ENCODE measurements at regions not wholly inside any gene's neighbourhood (a gene's known extent, or its start where the extent isn't known, plus 50 kb on each side); places are given as distances from the start of the nearest gene placed in this dataset.

- no peak for DNase-seq (ENCODE audit: low read depth)
- no peak overlapping the region for H3K4me3 ChIP-seq (ENCODE audit: control insufficient read depth, low read depth, low read length)
- TF ChIP-seq CTCF (IDR thresholded peaks at IDR 0.05; ENCODE audit: control insufficient read depth, insufficient read depth, low read depth, low read length, missing control alignments): no peak
Measured at GRCh38 chr14:97948841-97949240, 1151.7 kb downstream of the VRK1 start.

GRCh38 chr14:97956581-97957340 is 1159.6 kb downstream of the VRK1 start:
- no peak overlapping the region for H3K4me3 ChIP-seq (ENCODE audit: control insufficient read depth, low read depth, low read length)
- DNase-seq (ENCODE audit: low read depth): no peak
- no peak for TF ChIP-seq CTCF (IDR thresholded peaks at IDR 0.05; ENCODE audit: control insufficient read depth, insufficient read depth, low read depth, low read length, missing control alignments)

GRCh38 chr14:97959251-97959650 is 1162.1 kb downstream of the VRK1 start:
- TF ChIP-seq CTCF (IDR thresholded peaks at IDR 0.05; ENCODE audit: control insufficient read depth, insufficient read depth, low read depth, low read length, missing control alignments): no peak
- no peak overlapping the region for H3K4me3 ChIP-seq (ENCODE audit: control insufficient read depth, low read depth, low read length)
- no peak for DNase-seq (ENCODE audit: low read depth)

- no peak overlapping the region for H3K4me3 ChIP-seq (ENCODE audit: control insufficient read depth, low read depth, low read length)
- no peak for TF ChIP-seq CTCF (IDR thresholded peaks at IDR 0.05; ENCODE audit: control insufficient read depth, insufficient read depth, low read depth, low read length, missing control alignments)
- no peak for DNase-seq (ENCODE audit: low read depth)
Measured at GRCh38 chr14:97960436-97960835, 1163.3 kb downstream of the VRK1 start.

- no peak for DNase-seq (ENCODE audit: low read depth)
- TF ChIP-seq CTCF (IDR thresholded peaks at IDR 0.05; ENCODE audit: control insufficient read depth, insufficient read depth, low read depth, low read length, missing control alignments): no peak
- no peak overlapping the region for H3K4me3 ChIP-seq (ENCODE audit: control insufficient read depth, low read depth, low read length)
Measured at GRCh38 chr14:97970222-97970621, 1173.0 kb downstream of the VRK1 start.

GRCh38 chr14:97975216-97975615 is 1178.0 kb downstream of the VRK1 start:
- no peak overlapping the region for H3K4me3 ChIP-seq (ENCODE audit: control insufficient read depth, low read depth, low read length)
- DNase-seq (ENCODE audit: low read depth): no peak
- no peak for TF ChIP-seq CTCF (IDR thresholded peaks at IDR 0.05; ENCODE audit: control insufficient read depth, insufficient read depth, low read depth, low read length, missing control alignments)

All from AG09309 (cell line).